ENCODE measurements at regions not wholly inside any gene's neighbourhood (a gene's known extent, or its start where the extent isn't known, plus 50 kb on each side); places are given as distances from the start of the nearest gene placed in this dataset.

DNA sequence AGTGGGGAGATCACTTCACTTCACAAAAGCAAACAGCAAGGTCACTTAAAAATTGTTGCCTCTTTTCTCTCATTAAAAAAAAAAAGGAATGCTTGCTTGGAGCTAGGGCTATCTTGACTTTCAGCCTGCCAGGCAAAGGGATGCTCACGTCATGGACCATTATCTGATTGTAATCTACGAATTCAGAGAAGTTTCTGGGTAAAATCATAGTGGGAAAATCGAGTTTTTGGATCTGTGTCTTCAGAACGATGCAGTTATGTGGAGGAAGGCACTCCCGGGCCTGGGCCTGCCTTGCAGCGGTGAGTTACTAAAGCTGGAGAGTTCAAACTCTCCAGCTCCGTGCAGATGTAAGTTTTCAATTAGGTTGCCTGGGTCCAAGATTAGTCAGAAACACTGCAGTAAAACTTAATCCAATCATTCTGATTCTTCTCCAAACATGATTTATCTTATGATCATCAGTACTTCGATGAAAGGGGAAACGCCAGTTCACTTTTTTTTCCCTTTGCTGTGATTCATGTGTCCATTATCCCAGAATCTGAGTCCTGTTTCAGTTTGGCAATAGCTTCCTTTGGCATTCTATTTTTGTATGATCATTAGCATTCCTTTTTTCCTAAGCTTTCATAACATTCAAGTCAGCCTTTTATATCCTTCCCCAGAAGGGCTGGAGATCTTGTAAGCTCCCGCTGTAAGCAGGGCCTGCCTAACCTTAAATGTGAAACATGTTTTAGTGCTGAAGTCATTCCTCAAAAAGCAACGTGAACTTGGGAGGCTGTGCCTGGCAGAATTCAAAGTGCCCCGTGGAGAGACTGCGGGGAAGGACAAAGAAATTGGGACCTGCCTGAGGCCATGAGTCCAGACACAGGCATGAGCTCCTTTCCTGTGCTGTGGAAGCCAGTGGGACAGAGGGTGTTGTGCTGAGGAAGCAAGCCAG lies 119.3 kb upstream of the TWIST2 start:
- no peaks in the 10 kb centered on the region for H3K9me3 ChIP-seq
- peak overlapping the region; percentile 91 to 96 (median 95) for H3K27ac ChIP-seq (replicated peaks in 1 of 4)
- H3K4me3 ChIP-seq = peak overlapping the region in 3 of 4 donors; percentile 8 to 44 (median 28)
- TF ChIP-seq, protein P1, sequence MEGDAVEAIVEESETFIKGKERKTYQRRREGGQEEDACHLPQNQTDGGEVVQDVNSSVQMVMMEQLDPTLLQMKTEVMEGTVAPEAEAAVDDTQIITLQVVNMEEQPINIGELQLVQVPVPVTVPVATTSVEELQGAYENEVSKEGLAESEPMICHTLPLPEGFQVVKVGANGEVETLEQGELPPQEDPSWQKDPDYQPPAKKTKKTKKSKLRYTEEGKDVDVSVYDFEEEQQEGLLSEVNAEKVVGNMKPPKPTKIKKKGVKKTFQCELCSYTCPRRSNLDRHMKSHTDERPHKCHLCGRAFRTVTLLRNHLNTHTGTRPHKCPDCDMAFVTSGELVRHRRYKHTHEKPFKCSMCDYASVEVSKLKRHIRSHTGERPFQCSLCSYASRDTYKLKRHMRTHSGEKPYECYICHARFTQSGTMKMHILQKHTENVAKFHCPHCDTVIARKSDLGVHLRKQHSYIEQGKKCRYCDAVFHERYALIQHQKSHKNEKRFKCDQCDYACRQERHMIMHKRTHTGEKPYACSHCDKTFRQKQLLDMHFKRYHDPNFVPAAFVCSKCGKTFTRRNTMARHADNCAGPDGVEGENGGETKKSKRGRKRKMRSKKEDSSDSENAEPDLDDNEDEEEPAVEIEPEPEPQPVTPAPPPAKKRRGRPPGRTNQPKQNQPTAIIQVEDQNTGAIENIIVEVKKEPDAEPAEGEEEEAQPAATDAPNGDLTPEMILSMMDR (IDR thresholded peaks at IDR 0.05) = no peak
- TF ChIP-seq EP300 (IDR thresholded peaks at IDR 0.05) (no peak), POLR2A (IDR thresholded peaks at IDR 0.05; ENCODE audit: low read depth) (no peak), POLR2AphosphoS5 (IDR thresholded peaks at IDR 0.05) (peak; percentile 73 to 88)
- no peaks in the 10 kb centered on the region for H3K27me3 ChIP-seq
- intact Hi-C loops (cut with DNase I) = loop anchor here (2.0 to 5.0 kb wide), 2 partner anchors 54 to 132 kb away; no protein-coding TSS in a partner anchor
- H3K36me3 ChIP-seq = no peaks in the 10 kb centered on the region
- WGBS = 21% methylated on average over 13 of the region's 13 CpGs
- H3K4me1 ChIP-seq = peaks cover 28 to 71% (median 68%) of the 10 kb centered on the region in 4 donors
- no peak for DNase-seq (ENCODE audit: extremely low spot score)

DNA sequence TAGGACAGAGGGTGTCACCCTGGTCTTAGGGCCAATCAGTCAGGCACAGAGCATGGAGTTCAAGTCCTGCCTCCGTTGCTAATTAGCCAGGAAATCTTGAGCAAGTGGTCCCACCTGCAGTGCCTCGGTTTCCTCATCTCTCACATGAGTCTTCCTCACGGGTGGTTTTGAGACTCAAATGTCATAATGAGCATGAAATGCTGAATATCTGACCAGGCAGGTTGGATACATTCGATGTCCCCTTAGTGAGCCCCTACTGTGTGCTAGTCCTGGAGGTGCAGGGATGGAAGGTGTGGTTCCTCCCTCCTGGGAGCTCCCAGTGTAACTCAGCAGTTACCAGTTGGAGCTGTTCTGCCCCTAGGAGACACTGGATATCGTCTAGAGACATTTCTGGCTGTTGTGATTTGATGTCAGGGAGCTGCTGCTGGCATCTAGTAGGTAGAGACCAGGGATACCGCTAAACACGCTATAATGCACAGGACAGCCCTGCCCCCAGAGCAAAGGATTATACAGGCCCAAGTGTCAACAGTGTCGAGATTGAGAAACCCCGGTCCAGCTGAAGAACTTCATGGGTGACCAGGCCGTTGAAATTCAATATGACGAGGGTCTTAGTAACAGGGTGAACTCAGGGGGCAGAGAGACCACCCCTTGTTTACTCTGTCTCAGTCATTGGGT lies 118.5 kb upstream of the TWIST2 start:
- intact Hi-C loops (cut with DNase I) = loop anchor here (2.0 to 5.0 kb wide), 2 partner anchors 53 to 133 kb away; no protein-coding TSS in a partner anchor
- Histone ChIP-seq H3K4me3 (peak overlapping the region in 2 of 4 donors; percentile 2 to 28), H3K4me1 (peaks cover 28 to 65% (median 62%) of the 10 kb centered on the region in 4 donors), H3K9me3 (no peaks in the 10 kb centered on the region), H3K36me3 (no peaks in the 10 kb centered on the region), H3K27ac (replicated peaks in 1 of 4) (peak overlapping the region; percentile 91 to 96 (median 95)), H3K27me3 (no peaks in the 10 kb centered on the region)
- peak; percentile 92 for DNase-seq (ENCODE audit: extremely low spot score)
- no peak for TF ChIP-seq POLR2A (IDR thresholded peaks at IDR 0.05; ENCODE audit: low read depth)
- 75% methylated on average over 7 of the region's 11 CpGs for WGBS

DNA sequence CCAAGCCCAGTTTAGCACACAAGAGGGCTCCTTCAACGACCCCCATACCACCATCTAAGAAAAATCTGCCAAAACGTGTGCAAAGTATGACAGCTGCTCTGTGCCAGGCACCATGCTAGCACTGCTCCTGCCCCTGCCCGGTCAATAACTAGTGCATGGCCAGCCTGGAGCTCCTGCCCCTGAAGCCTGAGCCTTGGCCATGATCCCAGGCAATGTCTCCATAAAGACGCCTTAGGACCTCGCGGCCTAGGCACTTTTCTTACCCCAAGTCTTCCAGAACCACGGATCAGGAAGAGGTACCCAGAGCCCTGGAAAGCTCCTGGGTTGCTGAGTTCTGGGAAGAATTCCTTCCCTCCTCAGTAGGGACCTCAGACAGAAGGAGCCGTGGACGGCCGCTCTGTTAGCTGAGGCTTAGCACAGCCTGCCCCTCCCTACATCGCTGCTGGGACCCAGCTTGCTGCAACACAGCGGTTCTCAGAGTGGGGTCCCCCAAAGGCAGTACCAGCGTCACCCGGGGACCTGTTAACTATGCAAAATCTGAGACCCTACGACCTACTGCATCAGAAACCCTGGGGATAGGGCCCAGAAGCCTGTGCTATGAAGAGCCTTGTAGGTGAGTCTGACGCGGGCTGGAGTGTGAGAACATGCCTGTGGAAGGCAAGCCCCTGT lies 117.8 kb upstream of the TWIST2 start:
- Histone ChIP-seq H3K36me3 (no peaks in the 10 kb centered on the region), H3K9me3 (no peaks in the 10 kb centered on the region), H3K4me1 (peaks cover 24 to 57% (median 55%) of the 10 kb centered on the region in 4 donors), H3K4me3 (no peak overlapping the region), H3K27ac (replicated peaks in 1 of 4) (peak overlapping the region; percentile 91 to 96 (median 95)), H3K27me3 (no peaks in the 10 kb centered on the region)
- no peak for TF ChIP-seq EP300 (IDR thresholded peaks at IDR 0.05)
- TF ChIP-seq POLR2AphosphoS5 (IDR thresholded peaks at IDR 0.05) = no peak
- TF ChIP-seq, protein P1 (IDR thresholded peaks at IDR 0.05) = no peak
- no peak for TF ChIP-seq POLR2A (IDR thresholded peaks at IDR 0.05; ENCODE audit: low read depth)
- intact Hi-C loops (cut with DNase I) = no loop called here
- DNase-seq (ENCODE audit: extremely low spot score) = peak; percentile 86
- 89% methylated on average over 16 of the region's 17 CpGs for WGBS

DNA sequence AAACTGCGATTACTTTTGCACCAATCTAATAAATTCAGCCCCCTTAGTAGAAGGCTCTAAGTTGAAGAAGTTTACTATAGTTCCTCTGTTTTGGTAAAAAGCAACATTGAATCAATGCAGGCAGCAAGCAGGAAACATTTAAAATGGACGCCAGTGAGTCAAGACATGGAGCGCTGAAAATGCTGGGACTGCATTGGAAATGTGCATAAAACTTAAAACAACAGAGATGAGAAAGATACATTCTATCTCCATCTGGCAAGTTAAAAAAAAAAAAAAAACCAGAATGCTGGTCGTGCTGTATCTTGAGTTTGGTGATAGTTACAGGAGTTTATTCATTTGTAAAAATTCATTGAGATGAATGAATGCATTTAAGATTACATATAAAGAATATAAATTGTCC lies 117.0 kb upstream of the TWIST2 start:
- peak overlapping the region in 3 of 4 donors; percentile 95 to 96 (median 95) for H3K27ac ChIP-seq (replicated peaks in 1 of 4)
- no peak overlapping the region for H3K4me3 ChIP-seq
- no peaks in the 10 kb centered on the region for H3K27me3 ChIP-seq
- H3K9me3 ChIP-seq = no peaks in the 10 kb centered on the region
- no peaks in the 10 kb centered on the region for H3K36me3 ChIP-seq
- no peak for DNase-seq (ENCODE audit: extremely low spot score)
- intact Hi-C loops (cut with DNase I) = no loop called here
- 86% methylated on average over 4 of the region's 4 CpGs for WGBS
- H3K4me1 ChIP-seq = peaks cover 24 to 51% (median 47%) of the 10 kb centered on the region in 4 donors
- TF ChIP-seq EP300 (IDR thresholded peaks at IDR 0.05) (no peak), POLR2A (IDR thresholded peaks at IDR 0.05; ENCODE audit: low read depth) (no peak), POLR2AphosphoS5 (IDR thresholded peaks at IDR 0.05) (no peak)
- TF ChIP-seq, protein P1 (IDR thresholded peaks at IDR 0.05) = no peak

All from esophagus muscularis mucosa (tissue), 4 donors.